B cell (primary cell): ENCODE measurements at regions not wholly inside any gene's neighbourhood (a gene's known extent, or its start where the extent isn't known, plus 50 kb on each side); places are given as distances from the start of the nearest gene placed in this dataset.

Source experiments
- EZH2 ChIP-seq: IDR thresholded peaks from 2 replicates; pipeline ENCODE4 v1.6.1; 2012; ENCODE audit warnings: borderline replicate concordance, low read depth, mild to moderate bottlenecking, moderate library complexity, low read length; ENCODE audit not compliant: insufficient read depth, poor library complexity, severe bottlenecking
- TF ChIP-seq, protein P1 (sequence below): fragments of 200-600 bp; IDR thresholded peaks from one replicate; pipeline ENCODE4 v1.8.0; 2022; ENCODE audit warnings: antibody characterized with exemption, mild to moderate bottlenecking

DNA sequence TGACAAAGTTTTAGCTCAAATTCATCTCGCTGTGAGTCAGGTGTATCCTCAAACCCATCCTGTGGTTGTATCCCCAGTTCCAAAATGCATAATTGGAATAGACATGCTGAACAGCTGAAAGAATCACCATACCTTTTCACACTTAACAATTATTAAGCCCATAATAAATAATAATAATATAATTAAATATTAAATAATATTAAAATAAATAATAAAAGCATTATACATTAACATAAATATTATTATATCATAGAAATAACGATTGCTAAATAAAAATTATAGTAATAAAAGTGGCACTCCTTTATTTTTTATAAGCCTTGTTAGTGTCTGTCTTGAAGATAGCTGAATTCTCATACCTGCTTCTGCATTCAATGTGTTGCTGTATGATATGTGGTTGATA is 257.5 kb upstream of the B3GALT2 start:
- TF ChIP-seq, protein P1, sequence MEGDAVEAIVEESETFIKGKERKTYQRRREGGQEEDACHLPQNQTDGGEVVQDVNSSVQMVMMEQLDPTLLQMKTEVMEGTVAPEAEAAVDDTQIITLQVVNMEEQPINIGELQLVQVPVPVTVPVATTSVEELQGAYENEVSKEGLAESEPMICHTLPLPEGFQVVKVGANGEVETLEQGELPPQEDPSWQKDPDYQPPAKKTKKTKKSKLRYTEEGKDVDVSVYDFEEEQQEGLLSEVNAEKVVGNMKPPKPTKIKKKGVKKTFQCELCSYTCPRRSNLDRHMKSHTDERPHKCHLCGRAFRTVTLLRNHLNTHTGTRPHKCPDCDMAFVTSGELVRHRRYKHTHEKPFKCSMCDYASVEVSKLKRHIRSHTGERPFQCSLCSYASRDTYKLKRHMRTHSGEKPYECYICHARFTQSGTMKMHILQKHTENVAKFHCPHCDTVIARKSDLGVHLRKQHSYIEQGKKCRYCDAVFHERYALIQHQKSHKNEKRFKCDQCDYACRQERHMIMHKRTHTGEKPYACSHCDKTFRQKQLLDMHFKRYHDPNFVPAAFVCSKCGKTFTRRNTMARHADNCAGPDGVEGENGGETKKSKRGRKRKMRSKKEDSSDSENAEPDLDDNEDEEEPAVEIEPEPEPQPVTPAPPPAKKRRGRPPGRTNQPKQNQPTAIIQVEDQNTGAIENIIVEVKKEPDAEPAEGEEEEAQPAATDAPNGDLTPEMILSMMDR = no peak
- TF ChIP-seq EZH2 = no peak
